A172 (cell line): ENCODE measurements at regions not wholly inside any gene's neighbourhood (a gene's known extent, or its start where the extent isn't known, plus 50 kb on each side); places are given as distances from the start of the nearest gene placed in this dataset.

Source experiments
- DNase-seq: peaks from one replicate; pipeline ENCODE4 v3.0.0-alpha.2; 2015; ENCODE audit warnings: low spot score

DNA sequence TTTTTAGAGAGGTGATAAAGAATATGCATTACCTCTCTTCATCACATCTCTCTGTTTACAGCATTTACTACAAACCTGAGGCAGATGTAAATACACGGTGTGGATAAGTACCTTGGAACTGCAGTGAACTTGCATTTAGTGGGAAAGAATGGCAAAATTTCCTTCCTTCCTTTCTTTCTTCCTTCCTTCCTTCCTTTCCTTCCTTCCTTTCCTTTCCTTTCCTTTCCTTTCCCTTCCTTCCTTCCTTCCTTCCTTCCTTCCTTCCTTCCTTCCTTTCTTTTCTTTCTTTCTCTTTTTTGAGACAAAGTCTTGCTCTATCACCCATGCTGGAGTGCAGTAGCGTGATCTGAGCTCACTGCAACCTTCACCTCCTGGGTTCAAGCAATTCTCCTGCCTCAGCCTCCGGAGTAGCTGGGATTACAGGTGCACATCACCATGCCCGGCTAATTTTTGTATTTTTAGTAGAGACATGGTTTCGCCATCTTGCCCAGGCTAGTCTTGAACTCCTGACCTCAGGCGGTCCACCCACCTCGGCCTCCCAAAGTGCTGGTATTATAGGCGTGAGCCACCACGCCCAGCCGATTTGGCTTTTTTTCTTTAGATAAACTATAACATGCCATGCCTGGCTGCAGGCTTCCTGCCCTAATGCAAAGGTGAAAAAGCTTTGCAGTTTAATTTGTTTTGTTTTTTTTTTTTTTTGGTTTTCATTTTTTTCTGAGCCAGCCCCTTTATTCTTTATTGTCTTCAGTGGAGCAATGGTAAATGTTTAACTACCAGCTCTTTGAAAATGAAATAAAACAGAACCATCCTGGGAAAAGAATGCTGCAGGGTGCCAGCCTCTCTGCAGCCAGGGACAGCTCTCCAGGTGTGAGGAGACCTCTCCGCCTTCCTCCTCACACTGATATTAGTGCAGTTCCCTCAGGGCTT, 64.2 kb upstream of the NEDD9 start:
- DNase-seq: no peak

- no peak for DNase-seq
Measured at GRCh38 chr6:11295969-11296368, 63.5 kb upstream of the NEDD9 start.

DNA sequence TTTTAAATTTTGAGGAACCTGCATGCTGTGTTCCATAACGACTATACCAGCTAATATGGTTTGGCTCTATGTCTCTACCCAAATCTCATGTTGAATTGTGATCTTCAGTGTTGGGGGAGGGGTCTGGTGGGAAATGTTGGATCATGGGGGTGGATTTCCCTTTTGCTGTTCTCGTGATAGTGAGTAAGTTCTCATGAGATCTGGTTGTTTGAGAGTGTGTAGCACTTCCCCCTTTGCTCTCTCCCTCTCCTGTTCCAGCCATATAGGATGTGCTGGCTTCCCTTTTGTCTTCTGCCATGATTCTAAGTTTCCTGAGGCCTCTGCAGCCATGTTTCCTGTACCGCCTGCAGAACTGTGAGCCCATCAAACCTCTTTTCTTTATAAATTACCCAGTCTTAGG, 61.8 kb upstream of the NEDD9 start:
- no peak for DNase-seq

DNA sequence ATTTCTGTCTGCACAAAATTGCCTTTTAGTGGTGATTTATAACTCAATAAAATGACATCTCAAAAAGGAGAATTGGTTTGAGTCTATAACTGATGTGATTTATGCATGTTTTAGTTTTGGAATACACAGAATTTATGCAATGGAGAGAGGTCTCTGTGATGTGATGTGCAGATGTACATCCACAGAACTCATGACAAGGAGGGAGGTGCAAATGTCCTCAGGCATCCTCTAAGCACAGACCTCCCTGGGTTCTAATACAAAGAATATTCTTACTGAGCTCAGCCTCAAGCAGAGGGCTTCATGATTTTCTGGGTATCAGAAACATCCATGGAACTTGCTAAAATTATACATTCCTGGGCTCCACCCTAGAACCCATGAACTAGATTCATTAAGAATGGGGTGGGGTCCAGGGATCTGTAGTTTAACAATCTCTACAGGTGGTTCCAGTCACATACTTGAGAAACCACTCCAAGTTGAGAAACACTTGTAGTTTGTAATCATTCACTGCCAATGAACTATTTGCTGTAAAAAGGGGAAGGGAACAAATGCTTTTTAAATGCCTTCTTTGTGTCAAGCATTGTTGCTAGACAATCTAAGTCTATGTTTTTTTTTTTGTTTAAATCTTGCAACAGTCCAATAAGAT, 60.2 kb upstream of the NEDD9 start:
- DNase-seq: no peak

DNA sequence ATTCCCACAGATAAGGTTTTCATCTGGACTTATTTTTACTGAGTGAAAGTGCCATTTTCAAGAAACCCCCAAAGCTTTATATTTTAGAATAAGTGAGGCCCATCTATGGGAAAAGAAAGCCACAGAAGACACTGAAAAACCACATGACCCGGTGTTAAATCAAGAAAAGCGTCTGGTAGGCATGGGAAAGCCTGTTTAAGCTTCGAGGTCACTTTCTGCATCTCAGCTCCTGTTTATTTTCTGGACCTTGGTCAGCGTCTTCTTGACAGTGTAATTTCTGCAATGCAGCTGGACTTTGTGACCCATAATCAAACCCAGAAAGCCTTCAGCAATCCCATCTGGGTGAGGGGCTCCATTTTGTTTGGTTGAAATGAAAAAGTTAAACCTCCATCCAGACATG, 59.6 kb upstream of the NEDD9 start:
- no peak for DNase-seq

- no peak for DNase-seq
Measured at GRCh38 chr6:11291582-11291981, 59.1 kb upstream of the NEDD9 start.

DNA sequence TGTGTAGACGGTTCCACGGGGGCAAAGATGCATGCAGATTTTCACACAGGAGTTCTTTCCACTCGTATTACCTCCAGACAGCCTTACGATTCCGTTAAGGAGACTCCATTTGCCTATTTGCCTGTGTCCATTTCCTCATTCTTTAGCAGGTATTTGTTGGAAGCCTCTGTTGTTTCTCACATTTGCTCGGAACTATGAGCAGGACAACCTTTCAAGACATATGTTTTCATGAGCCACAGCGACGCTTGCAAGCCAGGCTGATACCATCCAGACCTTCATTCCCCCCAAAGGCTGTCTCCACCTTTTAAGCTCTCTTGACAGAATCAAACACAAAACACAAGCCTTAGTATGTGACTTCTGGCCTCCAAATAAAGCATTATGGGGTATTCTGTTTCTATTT, 57.6 kb upstream of the NEDD9 start:
- DNase-seq: no peak

GRCh38 chr6:11288065-11288464, 55.6 kb upstream of the NEDD9 start:
- DNase-seq: no peak

DNA sequence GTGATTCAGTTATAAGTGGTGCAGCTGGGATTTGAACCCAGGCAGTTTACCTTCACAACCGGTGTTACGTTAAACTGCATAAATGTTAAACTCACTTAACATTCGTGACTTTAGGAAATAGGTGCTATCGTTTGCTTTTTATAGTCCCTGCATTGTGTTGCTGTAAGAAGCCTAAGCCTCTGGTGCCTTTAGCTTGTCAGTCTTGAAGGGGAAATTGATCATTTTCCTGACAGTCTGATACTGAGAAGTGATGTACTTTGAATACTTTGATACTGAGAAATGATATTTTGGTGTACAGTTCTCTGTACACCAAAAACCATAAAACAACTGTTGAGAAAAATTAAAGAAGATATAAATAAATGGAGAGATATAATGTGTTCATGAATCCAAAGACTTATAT, 52.5 kb upstream of the NEDD9 start:
- DNase-seq: no peak

- DNase-seq: no peak
Measured at GRCh38 chr6:11283629-11284028, 51.2 kb upstream of the NEDD9 start.

- no peak for DNase-seq
Measured at GRCh38 chr6:11282875-11283274, 50.4 kb upstream of the NEDD9 start.
